ENCODE measurements at regions not wholly inside any gene's neighbourhood (a gene's known extent, or its start where the extent isn't known, plus 50 kb on each side); places are given as distances from the start of the nearest gene placed in this dataset.

- H3K4me1 Mint-ChIP-seq (ENCODE audit: low read depth) = no peaks in the 10 kb centered on the region
- no peak overlapping the region for H3K27ac Mint-ChIP-seq
- no peaks in the 10 kb centered on the region for H3K27me3 Mint-ChIP-seq (ENCODE audit: low read depth)
- no peaks in the 10 kb centered on the region for H3K9me3 Mint-ChIP-seq
- no peak overlapping the region for H3K4me3 Mint-ChIP-seq (ENCODE audit: low read depth)
- no peaks in the 10 kb centered on the region for H3K36me3 Mint-ChIP-seq (ENCODE audit: low read depth)
- intact Hi-C loops (cut with micrococcal nuclease) = no loop called here
- no peak for DNase-seq (ENCODE audit: low spot score)
These were observed 517.4 kb upstream of the MKI67 start for GRCh38 chr10:128643658-128644057.

- intact Hi-C loops (cut with micrococcal nuclease) = no loop called here
- Mint-ChIP-seq H3K4me3 (ENCODE audit: low read depth) (no peak overlapping the region), H3K36me3 (ENCODE audit: low read depth) (no peaks in the 10 kb centered on the region), H3K27me3 (ENCODE audit: low read depth) (no peaks in the 10 kb centered on the region), H3K9me3 (no peaks in the 10 kb centered on the region), H3K27ac (no peak overlapping the region), H3K4me1 (ENCODE audit: low read depth) (no peaks in the 10 kb centered on the region)
- DNase-seq (ENCODE audit: low spot score) = no peak
These were observed 519.3 kb upstream of the MKI67 start for GRCh38 chr10:128645486-128645885.

GRCh38 chr10:128646956-128647355 is 520.7 kb upstream of the MKI67 start:
- DNase-seq (ENCODE audit: low spot score) = no peak
- Mint-ChIP-seq H3K36me3 (ENCODE audit: low read depth) (no peaks in the 10 kb centered on the region), H3K27ac (no peak overlapping the region), H3K27me3 (ENCODE audit: low read depth) (no peaks in the 10 kb centered on the region), H3K4me1 (ENCODE audit: low read depth) (no peaks in the 10 kb centered on the region), H3K9me3 (no peaks in the 10 kb centered on the region), H3K4me3 (ENCODE audit: low read depth) (no peak overlapping the region)
- intact Hi-C loops (cut with micrococcal nuclease) = no loop called here

GRCh38 chr10:128657548-128657947 is 531.3 kb upstream of the MKI67 start:
- no peak overlapping the region for H3K4me3 Mint-ChIP-seq (ENCODE audit: low read depth)
- H3K9me3 Mint-ChIP-seq = no peaks in the 10 kb centered on the region
- no peaks in the 10 kb centered on the region for H3K36me3 Mint-ChIP-seq (ENCODE audit: low read depth)
- H3K27me3 Mint-ChIP-seq (ENCODE audit: low read depth) = no peaks in the 10 kb centered on the region
- no peak overlapping the region for H3K27ac Mint-ChIP-seq
- DNase-seq (ENCODE audit: low spot score) = no peak
- no peaks in the 10 kb centered on the region for H3K4me1 Mint-ChIP-seq (ENCODE audit: low read depth)
- intact Hi-C loops (cut with micrococcal nuclease) = no loop called here

- no peaks in the 10 kb centered on the region for H3K36me3 Mint-ChIP-seq (ENCODE audit: low read depth)
- no peak overlapping the region for H3K27ac Mint-ChIP-seq
- no peak for DNase-seq (ENCODE audit: low spot score)
- no peaks in the 10 kb centered on the region for H3K27me3 Mint-ChIP-seq (ENCODE audit: low read depth)
- H3K4me3 Mint-ChIP-seq (ENCODE audit: low read depth) = no peak overlapping the region
- no peaks in the 10 kb centered on the region for H3K9me3 Mint-ChIP-seq
- intact Hi-C loops (cut with micrococcal nuclease) = no loop called here
- no peaks in the 10 kb centered on the region for H3K4me1 Mint-ChIP-seq (ENCODE audit: low read depth)
These were observed 534.5 kb upstream of the MKI67 start for GRCh38 chr10:128660726-128661125.

GRCh38 chr10:128661404-128662197 is 535.4 kb upstream of the MKI67 start:
- intact Hi-C loops (cut with micrococcal nuclease) = no loop called here
- H3K27me3 Mint-ChIP-seq (ENCODE audit: low read depth) = no peaks in the 10 kb centered on the region
- DNase-seq (ENCODE audit: low spot score) = no peak
- H3K4me1 Mint-ChIP-seq (ENCODE audit: low read depth) = no peaks in the 10 kb centered on the region
- no peak overlapping the region for H3K27ac Mint-ChIP-seq
- no peak overlapping the region for H3K4me3 Mint-ChIP-seq (ENCODE audit: low read depth)
- H3K9me3 Mint-ChIP-seq = no peaks in the 10 kb centered on the region
- H3K36me3 Mint-ChIP-seq (ENCODE audit: low read depth) = no peaks in the 10 kb centered on the region

GRCh38 chr10:128662520-128662919 is 536.3 kb upstream of the MKI67 start:
- no peak for DNase-seq (ENCODE audit: low spot score)
- H3K4me1 Mint-ChIP-seq (ENCODE audit: low read depth) = no peaks in the 10 kb centered on the region
- no peaks in the 10 kb centered on the region for H3K36me3 Mint-ChIP-seq (ENCODE audit: low read depth)
- no peak overlapping the region for H3K27ac Mint-ChIP-seq
- no peak overlapping the region for H3K4me3 Mint-ChIP-seq (ENCODE audit: low read depth)
- no peaks in the 10 kb centered on the region for H3K27me3 Mint-ChIP-seq (ENCODE audit: low read depth)
- H3K9me3 Mint-ChIP-seq = no peaks in the 10 kb centered on the region
- intact Hi-C loops (cut with micrococcal nuclease) = no loop called here

- no peaks in the 10 kb centered on the region for H3K36me3 Mint-ChIP-seq (ENCODE audit: low read depth)
- H3K9me3 Mint-ChIP-seq = no peaks in the 10 kb centered on the region
- no peaks in the 10 kb centered on the region for H3K27me3 Mint-ChIP-seq (ENCODE audit: low read depth)
- H3K4me3 Mint-ChIP-seq (ENCODE audit: low read depth) = no peak overlapping the region
- H3K27ac Mint-ChIP-seq = no peak overlapping the region
- intact Hi-C loops (cut with micrococcal nuclease) = no loop called here
- H3K4me1 Mint-ChIP-seq (ENCODE audit: low read depth) = no peaks in the 10 kb centered on the region
- DNase-seq (ENCODE audit: low spot score) = no peak
These were observed 538.5 kb upstream of the MKI67 start for GRCh38 chr10:128664729-128665128.

GRCh38 chr10:128675405-128675804 is 549.2 kb upstream of the MKI67 start:
- Mint-ChIP-seq H3K27me3 (ENCODE audit: low read depth) (no peaks in the 10 kb centered on the region), H3K4me1 (ENCODE audit: low read depth) (no peaks in the 10 kb centered on the region), H3K36me3 (ENCODE audit: low read depth) (no peaks in the 10 kb centered on the region), H3K9me3 (no peaks in the 10 kb centered on the region), H3K4me3 (ENCODE audit: low read depth) (no peak overlapping the region), H3K27ac (no peak overlapping the region)
- intact Hi-C loops (cut with micrococcal nuclease) = no loop called here
- no peak for DNase-seq (ENCODE audit: low spot score)

- Mint-ChIP-seq H3K9me3 (no peaks in the 10 kb centered on the region), H3K36me3 (ENCODE audit: low read depth) (no peaks in the 10 kb centered on the region), H3K4me3 (ENCODE audit: low read depth) (no peak overlapping the region), H3K27ac (no peak overlapping the region), H3K4me1 (ENCODE audit: low read depth) (no peaks in the 10 kb centered on the region), H3K27me3 (ENCODE audit: low read depth) (no peaks in the 10 kb centered on the region)
- DNase-seq (ENCODE audit: low spot score) = no peak
- intact Hi-C loops (cut with micrococcal nuclease) = no loop called here
These were observed 553.9 kb upstream of the MKI67 start for GRCh38 chr10:128680116-128680515.

GRCh38 chr10:128684215-128684614 is 558.0 kb upstream of the MKI67 start:
- intact Hi-C loops (cut with micrococcal nuclease) = no loop called here
- H3K4me1 Mint-ChIP-seq (ENCODE audit: low read depth) = no peaks in the 10 kb centered on the region
- no peaks in the 10 kb centered on the region for H3K36me3 Mint-ChIP-seq (ENCODE audit: low read depth)
- no peak for DNase-seq (ENCODE audit: low spot score)
- no peak overlapping the region for H3K27ac Mint-ChIP-seq
- H3K4me3 Mint-ChIP-seq (ENCODE audit: low read depth) = no peak overlapping the region
- no peaks in the 10 kb centered on the region for H3K27me3 Mint-ChIP-seq (ENCODE audit: low read depth)
- H3K9me3 Mint-ChIP-seq = no peaks in the 10 kb centered on the region

GRCh38 chr10:128686630-128687278 is 560.5 kb upstream of the MKI67 start:
- DNase-seq (ENCODE audit: low spot score) = no peak
- Mint-ChIP-seq H3K4me3 (ENCODE audit: low read depth) (no peak overlapping the region), H3K27me3 (ENCODE audit: low read depth) (no peaks in the 10 kb centered on the region), H3K36me3 (ENCODE audit: low read depth) (no peaks in the 10 kb centered on the region), H3K27ac (no peak overlapping the region), H3K4me1 (ENCODE audit: low read depth) (no peaks in the 10 kb centered on the region), H3K9me3 (no peaks in the 10 kb centered on the region)
- intact Hi-C loops (cut with micrococcal nuclease) = no loop called here

- H3K4me1 Mint-ChIP-seq (ENCODE audit: low read depth) = no peaks in the 10 kb centered on the region
- no peak overlapping the region for H3K4me3 Mint-ChIP-seq (ENCODE audit: low read depth)
- H3K27ac Mint-ChIP-seq = no peak overlapping the region
- no peak for DNase-seq (ENCODE audit: low spot score)
- no peaks in the 10 kb centered on the region for H3K27me3 Mint-ChIP-seq (ENCODE audit: low read depth)
- H3K9me3 Mint-ChIP-seq = no peaks in the 10 kb centered on the region
- intact Hi-C loops (cut with micrococcal nuclease) = no loop called here
- no peaks in the 10 kb centered on the region for H3K36me3 Mint-ChIP-seq (ENCODE audit: low read depth)
These were observed 561.2 kb upstream of the MKI67 start for GRCh38 chr10:128687408-128687807.

Data from activated T-helper 2 cell treated with anti-CD3 and anti-CD28 coated beads, Interferon-gamma antibody, Interleukin-2, Interleukin-4, amounts not matched to agents 10 μg/mL and 5 μg/mL and 100 μg/mL, durations not matched to agents 14 hours and 24 hours and 36 hours (primary cell).